Panc1 (cell line): ENCODE measurements at regions not wholly inside any gene's neighbourhood (a gene's known extent, or its start where the extent isn't known, plus 50 kb on each side); places are given as distances from the start of the nearest gene placed in this dataset.

ENCODE experiments used
- CTCF ChIP-seq: fragments of 450-650 bp; IDR thresholded peaks from 2 replicates; pipeline ENCODE4 v1.5.1; 2017; ENCODE audit warnings: mild to moderate bottlenecking
- POLR2AphosphoS5 ChIP-seq: IDR thresholded peaks from 2 replicates; pipeline ENCODE4 v1.6.1; 2012; ENCODE audit warnings: mild to moderate bottlenecking, low read depth, low read length, moderate library complexity
- REST ChIP-seq, 2 experiments: IDR thresholded peaks; 2 replicates each; pipeline ENCODE4 v1.6.1; 2011 to 2012; ENCODE audit warnings: low read depth in 2 of 2, control low read depth in 1 of 2, low read length in 1 of 2, mild to moderate bottlenecking in 1 of 2, moderate library complexity in 1 of 2; ENCODE audit not compliant: insufficient read depth in 1 of 2
- SIN3A ChIP-seq: IDR thresholded peaks from 2 replicates; pipeline ENCODE4 v1.6.1; 2012; ENCODE audit warnings: low read depth, mild to moderate bottlenecking, low read length, moderate library complexity, borderline replicate concordance; ENCODE audit not compliant: insufficient read depth
- TCF7L2 ChIP-seq: IDR thresholded peaks from 2 replicates; pipeline ENCODE4 v1.6.1; 2011; ENCODE audit warnings: mild to moderate bottlenecking, low read depth, low read length, inconsistent platforms

GRCh38 chr21:23712166-23712565 is 1895.1 kb downstream of the MRPL39 start:
- TF ChIP-seq CTCF (no peak), POLR2AphosphoS5 (no peak), REST (IDR thresholded peaks at IDR 0.05; ENCODE audit: insufficient read depth in 1 of 2, low read depth in 2 of 2, low read length in 1 of 2) (no peak), TCF7L2 (no peak), SIN3A (no peak)
